BLaER1 (cell line): ENCODE measurements at regions not wholly inside any gene's neighbourhood (a gene's known extent, or its start where the extent isn't known, plus 50 kb on each side); places are given as distances from the start of the nearest gene placed in this dataset.

Experiments
- H3K27ac ChIP-seq: shearing (Covaris generic); formaldehyde crosslinking; 2 replicates; pipeline ENCODE4 v1.8.1; 2022
- H3K27me3 ChIP-seq: shearing (Covaris generic); formaldehyde crosslinking; 2 replicates; pipeline ENCODE4 v1.8.1; 2022
- H3K36me3 ChIP-seq: shearing (Covaris generic); formaldehyde crosslinking; 2 replicates; pipeline ENCODE4 v1.8.1; 2022
- H3K4me1 ChIP-seq: shearing (Covaris generic); formaldehyde crosslinking; 2 replicates; pipeline ENCODE4 v1.8.1; 2022
- H3K4me2 ChIP-seq: shearing (Covaris generic); formaldehyde crosslinking; 2 replicates; pipeline ENCODE4 v1.8.1; 2022
- H3K4me3 ChIP-seq: shearing (Covaris generic); formaldehyde crosslinking; 2 replicates; pipeline ENCODE4 v1.8.1; 2022
- H3K9ac ChIP-seq: shearing (Covaris generic); formaldehyde crosslinking; 2 replicates; pipeline ENCODE4 v1.8.1; 2022
- H3K9me3 ChIP-seq: shearing (Covaris generic); formaldehyde crosslinking; 2 replicates; pipeline ENCODE4 v1.8.1; 2022
- H4K20me1 ChIP-seq: shearing (Covaris generic); formaldehyde crosslinking; 2 replicates; pipeline ENCODE4 v1.8.1; 2022
- Cebpa-rat ChIP-seq: shearing (Covaris generic); IDR thresholded peaks from 2 replicates; pipeline ENCODE4 v1.8.1; 2022

DNA sequence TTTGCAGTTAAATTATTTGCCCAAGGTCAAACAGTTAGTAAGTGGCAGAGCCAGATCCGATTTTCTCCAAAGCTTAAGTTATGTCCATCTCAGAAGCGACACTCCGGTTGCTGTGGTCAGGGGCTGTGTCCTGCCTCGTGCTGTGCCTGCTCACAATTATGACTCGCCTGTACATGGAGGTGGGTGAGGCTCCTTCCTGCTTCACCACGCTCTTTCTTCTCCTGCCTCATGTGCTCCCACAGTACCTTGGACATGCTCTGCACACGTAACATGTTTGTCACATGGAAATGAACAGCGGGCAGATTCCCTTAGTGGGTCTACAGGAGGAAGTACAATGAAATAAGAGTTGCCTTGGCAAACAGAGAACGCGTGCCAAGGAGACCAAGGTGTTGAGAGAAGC, 62.2 kb upstream of the CCND2 start:
- no peak overlapping the region for H3K4me2 ChIP-seq
- no peak overlapping the region for H3K4me3 ChIP-seq
- no peak overlapping the region for H3K27ac ChIP-seq
- TF ChIP-seq Cebpa-rat = no peak
- no peaks in the 10 kb centered on the region for H3K36me3 ChIP-seq
- no peaks in the 10 kb centered on the region for H3K9me3 ChIP-seq
- no peaks in the 10 kb centered on the region for H4K20me1 ChIP-seq
- H3K4me1 ChIP-seq = peaks cover 26% of the 10 kb centered on the region
- no peaks in the 10 kb centered on the region for H3K27me3 ChIP-seq
- no peak overlapping the region for H3K9ac ChIP-seq

DNA sequence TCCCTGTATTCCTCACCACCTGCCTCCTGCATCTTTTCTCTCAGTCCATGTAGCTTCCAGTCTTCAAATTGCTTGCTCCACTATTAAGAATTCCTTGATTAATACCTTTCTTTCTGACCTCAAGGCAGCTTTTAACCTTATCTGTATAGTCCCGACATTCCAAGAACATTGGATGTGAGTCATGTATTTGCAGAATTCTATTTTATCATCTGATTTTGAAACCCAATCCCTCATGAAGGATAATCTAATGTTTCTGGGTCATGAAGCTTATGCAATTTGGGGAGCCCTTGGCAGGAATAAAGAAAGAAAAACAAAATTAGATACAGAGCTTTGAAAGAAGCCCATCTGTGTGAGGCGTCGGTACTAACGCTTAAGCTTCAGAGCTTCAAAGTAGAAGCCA, 63.4 kb upstream of the CCND2 start:
- Histone ChIP-seq H3K9me3 (no peaks in the 10 kb centered on the region), H3K4me3 (no peak overlapping the region), H3K27me3 (no peaks in the 10 kb centered on the region), H4K20me1 (no peaks in the 10 kb centered on the region), H3K36me3 (no peaks in the 10 kb centered on the region), H3K4me2 (no peak overlapping the region), H3K9ac (no peak overlapping the region), H3K4me1 (peaks cover 14% of the 10 kb centered on the region), H3K27ac (no peak overlapping the region)
- no peak for TF ChIP-seq Cebpa-rat

DNA sequence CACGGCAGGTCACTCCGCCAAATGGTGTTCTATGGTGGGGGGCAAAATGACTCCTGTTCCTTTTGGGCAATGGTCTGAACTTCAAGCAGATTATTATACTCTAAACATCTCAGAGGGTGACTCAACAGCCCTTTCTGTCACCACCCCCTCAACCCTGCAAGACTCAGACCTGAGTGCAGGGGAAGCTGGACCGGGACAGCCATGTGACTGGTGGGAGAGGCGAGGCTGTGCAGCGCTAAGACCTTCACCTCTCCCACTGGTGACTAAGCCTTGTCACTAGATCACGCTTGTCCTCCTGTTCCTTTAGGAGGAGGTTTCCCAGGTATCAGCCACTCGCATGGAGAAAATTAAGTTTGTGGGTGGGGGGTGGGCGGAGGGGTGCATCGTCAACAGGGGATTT, 67.1 kb upstream of the CCND2 start:
- Histone ChIP-seq H3K4me2 (no peak overlapping the region), H3K4me1 (peaks cover 33% of the 10 kb centered on the region), H3K36me3 (no peaks in the 10 kb centered on the region), H3K9ac (no peak overlapping the region), H3K9me3 (no peaks in the 10 kb centered on the region), H4K20me1 (no peaks in the 10 kb centered on the region), H3K27ac (no peak overlapping the region), H3K4me3 (no peak overlapping the region), H3K27me3 (no peaks in the 10 kb centered on the region)
- TF ChIP-seq Cebpa-rat = no peak

DNA sequence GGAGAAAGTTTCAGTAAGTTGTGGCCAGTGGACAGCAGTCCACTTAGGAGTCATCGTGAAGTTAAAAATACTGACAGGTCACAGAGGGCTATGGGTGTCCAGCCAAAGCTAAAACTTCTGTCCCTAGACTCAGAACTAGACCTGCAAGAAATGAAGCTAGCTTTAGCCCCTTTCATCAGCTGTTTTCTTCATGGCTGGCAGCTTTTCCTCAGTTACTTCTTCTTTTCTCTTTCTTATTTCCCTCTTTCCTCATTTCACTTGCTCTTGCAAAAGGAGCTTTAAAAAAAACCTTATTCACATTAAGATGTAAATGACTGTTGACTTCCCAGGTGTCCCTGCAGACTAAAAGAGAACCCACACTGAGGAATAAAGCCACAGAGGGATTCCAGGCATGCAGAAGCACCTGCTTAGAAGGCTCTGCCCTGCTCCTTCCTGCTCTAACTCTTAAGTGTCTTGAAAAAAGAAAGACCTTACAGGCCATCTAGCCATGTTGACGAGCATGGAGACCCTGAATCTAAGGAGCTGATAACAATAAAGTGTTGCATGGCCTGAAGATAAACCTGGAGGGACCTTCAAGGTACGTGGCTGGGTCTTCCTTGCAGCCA, 69.7 kb upstream of the CCND2 start:
- Histone ChIP-seq H3K4me3 (no peak overlapping the region), H3K9ac (no peak overlapping the region), H3K36me3 (no peaks in the 10 kb centered on the region), H3K4me2 (peak overlapping the region; percentile 34), H3K9me3 (no peaks in the 10 kb centered on the region), H3K4me1 (peaks cover 46% of the 10 kb centered on the region), H3K27me3 (no peaks in the 10 kb centered on the region), H3K27ac (no peak overlapping the region), H4K20me1 (no peaks in the 10 kb centered on the region)
- TF ChIP-seq Cebpa-rat = no peak

DNA sequence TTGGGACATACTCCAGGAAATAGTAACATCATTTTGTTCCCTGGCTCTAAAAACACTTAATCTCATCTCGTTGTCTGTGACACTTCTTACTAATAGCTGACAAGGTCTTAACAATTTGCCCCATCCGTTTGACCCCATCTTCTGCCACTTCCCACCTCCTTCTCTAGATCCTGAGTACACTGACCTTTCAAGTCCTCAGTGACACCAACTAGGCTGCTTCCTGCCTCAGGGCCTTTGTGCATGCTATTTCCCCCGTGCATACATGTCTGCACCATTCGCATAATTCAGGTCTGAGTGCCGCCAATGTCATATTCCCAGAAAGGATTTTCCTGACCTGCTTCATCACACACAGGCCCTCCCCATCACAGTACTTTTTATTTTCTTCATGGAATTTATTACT, 70.6 kb upstream of the CCND2 start:
- Histone ChIP-seq H3K4me2 (0 out of 2 replicates have a peak overlapping the region, but pooled peaks have one; percentile 34), H3K4me3 (no peak overlapping the region), H3K9ac (no peak overlapping the region), H3K27me3 (no peaks in the 10 kb centered on the region), H4K20me1 (no peaks in the 10 kb centered on the region), H3K9me3 (no peaks in the 10 kb centered on the region), H3K27ac (no peak overlapping the region), H3K4me1 (peaks cover 46% of the 10 kb centered on the region), H3K36me3 (no peaks in the 10 kb centered on the region)
- TF ChIP-seq Cebpa-rat = no peak

DNA sequence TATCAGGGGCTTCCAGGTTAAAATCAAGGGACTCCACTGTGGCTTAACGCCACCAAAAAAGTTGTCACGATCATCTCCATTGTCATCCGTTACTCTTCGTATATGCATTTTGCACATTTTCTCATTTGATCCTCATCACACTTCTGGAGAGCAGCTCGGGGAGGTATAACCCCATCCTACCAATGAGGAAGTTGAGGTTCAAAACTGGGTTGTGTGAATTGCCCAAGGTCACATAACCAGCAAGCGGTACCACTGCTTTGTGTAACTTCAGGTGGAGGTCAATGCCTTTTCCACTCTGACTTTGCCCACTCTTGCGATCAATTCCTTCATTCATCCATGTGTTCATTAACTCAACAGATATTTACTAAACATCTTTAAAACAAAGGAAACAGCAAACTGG, 71.1 kb upstream of the CCND2 start:
- Histone ChIP-seq H4K20me1 (no peaks in the 10 kb centered on the region), H3K9ac (no peak overlapping the region), H3K27ac (no peak overlapping the region), H3K4me1 (peaks cover 46% of the 10 kb centered on the region), H3K4me3 (no peak overlapping the region), H3K36me3 (no peaks in the 10 kb centered on the region), H3K9me3 (no peaks in the 10 kb centered on the region), H3K27me3 (no peaks in the 10 kb centered on the region), H3K4me2 (0 out of 2 replicates have a peak overlapping the region, but pooled peaks have one; percentile 60)
- no peak for TF ChIP-seq Cebpa-rat

DNA sequence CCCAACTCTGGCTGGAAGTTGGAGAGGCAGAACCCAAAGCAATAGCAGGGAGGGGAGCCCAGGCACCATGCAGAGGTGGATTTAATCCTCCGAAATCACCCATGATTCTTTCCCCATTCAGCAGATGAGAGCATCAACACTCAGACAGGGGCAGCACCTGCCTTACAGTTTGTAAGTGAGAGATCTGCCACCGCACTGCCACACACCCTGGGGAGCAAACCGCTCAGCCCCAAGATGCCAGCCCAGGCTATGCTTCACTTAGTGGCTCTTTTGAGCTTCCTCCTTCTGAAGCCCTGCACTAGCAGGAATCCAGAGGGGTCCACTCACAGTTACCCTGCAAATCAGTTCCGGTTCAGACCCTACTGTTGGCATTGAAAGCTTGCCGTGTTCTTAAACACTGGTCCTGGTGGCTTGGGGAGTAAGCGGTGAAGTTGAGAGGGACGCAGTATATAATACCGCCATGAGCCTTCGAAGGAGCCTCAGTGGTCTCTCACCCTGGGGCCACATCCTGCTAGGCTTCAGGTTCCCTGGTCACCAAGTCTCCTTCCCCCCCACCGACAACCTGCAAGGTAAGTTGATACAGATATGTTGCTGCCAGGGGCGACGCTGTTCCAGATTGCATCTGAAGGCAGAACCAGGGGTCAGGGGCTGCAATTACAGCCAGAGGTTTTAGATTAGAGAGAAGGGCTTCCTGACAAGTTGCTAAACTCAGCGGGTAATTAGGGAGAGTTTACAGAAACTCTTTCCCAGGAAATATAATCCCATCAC, 72.0 kb upstream of the CCND2 start:
- Histone ChIP-seq H3K36me3 (no peaks in the 10 kb centered on the region), H3K4me1 (peaks cover 46% of the 10 kb centered on the region), H3K9ac (no peak overlapping the region), H3K9me3 (no peaks in the 10 kb centered on the region), H3K27me3 (no peaks in the 10 kb centered on the region), H3K27ac (peak overlapping the region; percentile 35; the same call in 1 of the 2 replicates), H3K4me3 (no peak overlapping the region), H4K20me1 (no peaks in the 10 kb centered on the region), H3K4me2 (peak overlapping the region; percentile 60)
- TF ChIP-seq Cebpa-rat = no peak

DNA sequence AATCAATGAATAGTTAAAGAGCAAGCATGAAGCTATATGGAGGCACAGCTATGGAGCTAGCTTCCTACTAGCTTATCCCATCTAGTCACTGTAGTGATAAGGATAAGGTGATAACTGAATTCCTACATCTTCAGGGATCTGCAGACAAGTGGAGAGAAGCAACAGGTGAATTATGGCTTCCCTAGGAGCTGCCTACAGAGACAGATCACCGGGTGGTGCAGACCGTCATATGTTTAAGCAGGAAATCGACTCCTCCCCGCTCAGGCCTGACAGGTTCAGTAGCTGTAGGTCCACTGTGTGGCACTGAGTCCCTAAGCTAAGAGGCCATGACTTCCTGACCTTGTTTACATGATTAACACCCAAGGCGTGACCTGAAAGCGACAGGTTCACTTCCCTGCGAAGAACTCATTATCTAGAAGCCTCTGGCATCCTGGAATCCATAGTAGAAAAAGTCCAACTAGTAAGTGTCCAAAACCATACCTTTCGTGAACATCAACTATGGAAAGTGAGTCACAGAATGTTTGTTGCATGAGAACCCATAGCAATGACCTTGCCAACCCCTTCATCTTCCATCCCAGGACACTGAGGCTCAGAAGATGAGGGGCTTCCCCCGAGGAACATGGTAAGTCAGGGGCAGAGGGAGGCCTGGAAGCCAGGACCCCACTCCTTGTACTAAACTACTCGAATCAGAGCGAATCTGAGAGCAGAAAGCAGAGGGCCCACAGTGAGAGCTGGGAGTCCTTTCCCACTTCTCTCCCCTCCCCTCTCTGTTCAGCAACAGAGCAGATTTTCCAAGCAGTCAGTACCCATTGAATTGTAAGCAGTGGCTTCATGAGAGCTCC, 75.4 kb upstream of the CCND2 start:
- H4K20me1 ChIP-seq = no peaks in the 10 kb centered on the region
- H3K36me3 ChIP-seq = no peaks in the 10 kb centered on the region
- no peaks in the 10 kb centered on the region for H3K9me3 ChIP-seq
- H3K4me2 ChIP-seq = no peak overlapping the region
- no peak overlapping the region for H3K9ac ChIP-seq
- H3K27me3 ChIP-seq = peaks cover 17% of the 10 kb centered on the region
- H3K27ac ChIP-seq = no peak overlapping the region
- no peak overlapping the region for H3K4me3 ChIP-seq
- H3K4me1 ChIP-seq = peaks cover 29% of the 10 kb centered on the region
- TF ChIP-seq Cebpa-rat = no peak

DNA sequence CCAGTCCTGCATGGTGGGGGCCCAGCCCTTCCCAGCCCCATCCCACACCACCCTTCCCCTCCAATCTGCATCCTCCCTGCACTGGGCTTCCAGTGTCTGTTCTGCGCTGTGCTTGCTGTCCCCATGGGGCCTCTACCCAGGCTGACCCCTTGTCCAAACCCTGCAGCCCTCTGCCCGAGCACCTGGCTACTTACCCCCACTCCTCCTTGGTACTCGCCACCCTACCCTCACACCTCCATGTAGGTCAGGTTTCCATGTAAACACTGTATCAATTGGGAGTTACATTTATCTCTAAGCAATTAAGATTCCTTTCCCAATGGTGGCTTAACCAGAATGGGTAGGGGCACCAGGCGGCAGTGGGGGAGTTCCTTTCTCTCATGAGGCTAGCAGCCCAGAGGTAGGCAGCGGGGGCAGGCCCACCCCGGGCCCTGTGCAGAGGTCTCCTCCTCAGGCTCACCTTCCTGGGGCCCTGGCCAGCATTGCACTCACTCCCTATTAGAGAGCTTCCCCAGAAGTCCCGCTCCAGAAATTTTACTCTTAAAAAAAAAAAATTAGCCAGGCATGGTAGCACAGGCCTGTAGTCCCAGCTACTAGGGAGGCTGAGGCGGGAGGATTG, 76.6 kb upstream of the CCND2 start:
- Histone ChIP-seq H3K36me3 (no peaks in the 10 kb centered on the region), H3K4me3 (no peak overlapping the region), H3K27me3 (peaks cover 17% of the 10 kb centered on the region), H3K9ac (no peak overlapping the region), H3K9me3 (no peaks in the 10 kb centered on the region), H3K27ac (no peak overlapping the region), H3K4me2 (no peak overlapping the region), H3K4me1 (peaks cover 18% of the 10 kb centered on the region), H4K20me1 (no peaks in the 10 kb centered on the region)
- no peak for TF ChIP-seq Cebpa-rat
